ENCODE measurements at regions not wholly inside any gene's neighbourhood (a gene's known extent, or its start where the extent isn't known, plus 50 kb on each side); places are given as distances from the start of the nearest gene placed in this dataset.

DNA sequence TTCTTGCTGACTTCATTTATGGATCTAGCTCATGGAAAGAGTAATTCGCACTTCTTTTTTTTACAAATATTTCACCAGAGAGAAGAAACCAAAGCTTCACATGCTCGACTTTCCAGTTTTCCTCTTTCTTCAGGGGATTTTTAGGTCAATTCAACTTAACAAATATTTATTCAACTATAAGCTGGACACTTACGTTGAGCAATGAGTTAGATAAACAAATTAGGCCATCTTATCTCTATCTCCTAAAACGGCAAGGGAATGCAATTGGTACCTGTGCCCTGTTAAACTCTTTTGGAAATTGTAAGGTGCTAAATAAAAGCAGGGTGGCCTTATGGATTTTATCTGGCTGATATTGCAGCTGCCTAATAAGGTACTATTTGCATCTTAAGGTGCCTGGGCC, 145.1 kb upstream of the RAI14 start:
- TF ChIP-seq, protein P1, sequence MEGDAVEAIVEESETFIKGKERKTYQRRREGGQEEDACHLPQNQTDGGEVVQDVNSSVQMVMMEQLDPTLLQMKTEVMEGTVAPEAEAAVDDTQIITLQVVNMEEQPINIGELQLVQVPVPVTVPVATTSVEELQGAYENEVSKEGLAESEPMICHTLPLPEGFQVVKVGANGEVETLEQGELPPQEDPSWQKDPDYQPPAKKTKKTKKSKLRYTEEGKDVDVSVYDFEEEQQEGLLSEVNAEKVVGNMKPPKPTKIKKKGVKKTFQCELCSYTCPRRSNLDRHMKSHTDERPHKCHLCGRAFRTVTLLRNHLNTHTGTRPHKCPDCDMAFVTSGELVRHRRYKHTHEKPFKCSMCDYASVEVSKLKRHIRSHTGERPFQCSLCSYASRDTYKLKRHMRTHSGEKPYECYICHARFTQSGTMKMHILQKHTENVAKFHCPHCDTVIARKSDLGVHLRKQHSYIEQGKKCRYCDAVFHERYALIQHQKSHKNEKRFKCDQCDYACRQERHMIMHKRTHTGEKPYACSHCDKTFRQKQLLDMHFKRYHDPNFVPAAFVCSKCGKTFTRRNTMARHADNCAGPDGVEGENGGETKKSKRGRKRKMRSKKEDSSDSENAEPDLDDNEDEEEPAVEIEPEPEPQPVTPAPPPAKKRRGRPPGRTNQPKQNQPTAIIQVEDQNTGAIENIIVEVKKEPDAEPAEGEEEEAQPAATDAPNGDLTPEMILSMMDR (IDR thresholded peaks at IDR 0.05; ENCODE audit: extremely low read depth, insufficient read depth, missing control alignments): no peak
- DNase-seq (ENCODE audit: low spot score): no peak
- in situ Hi-C loops (cut with MboI; ENCODE audit: low pct_unique_long_range_greater_than_20kb, low sequenced_read_pairs, unreplicated experiment): no loop called here

DNA sequence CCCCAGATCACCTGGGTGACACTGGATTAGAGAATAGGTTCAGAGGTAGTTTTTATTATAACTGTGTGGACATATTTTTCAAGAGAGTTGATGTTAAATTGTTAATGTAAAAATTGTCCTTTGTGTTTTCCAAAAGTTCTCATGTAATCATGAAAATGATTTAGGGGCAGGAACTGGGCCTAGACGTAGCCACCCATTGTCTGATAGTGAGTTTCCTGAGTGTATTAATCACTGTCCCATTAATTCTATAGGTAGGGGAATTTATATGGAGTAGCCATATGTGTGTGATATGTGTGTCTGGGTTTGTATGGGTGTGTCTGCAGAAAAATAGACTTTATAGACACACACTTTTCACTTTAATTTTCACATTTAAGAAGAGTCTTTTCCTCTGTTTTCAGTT, 144.6 kb upstream of the RAI14 start:
- DNase-seq (ENCODE audit: low spot score): no peak
- in situ Hi-C loops (cut with MboI; ENCODE audit: low pct_unique_long_range_greater_than_20kb, low sequenced_read_pairs, unreplicated experiment): no loop called here
- TF ChIP-seq, protein P1 (IDR thresholded peaks at IDR 0.05; ENCODE audit: extremely low read depth, insufficient read depth, missing control alignments): no peak

DNA sequence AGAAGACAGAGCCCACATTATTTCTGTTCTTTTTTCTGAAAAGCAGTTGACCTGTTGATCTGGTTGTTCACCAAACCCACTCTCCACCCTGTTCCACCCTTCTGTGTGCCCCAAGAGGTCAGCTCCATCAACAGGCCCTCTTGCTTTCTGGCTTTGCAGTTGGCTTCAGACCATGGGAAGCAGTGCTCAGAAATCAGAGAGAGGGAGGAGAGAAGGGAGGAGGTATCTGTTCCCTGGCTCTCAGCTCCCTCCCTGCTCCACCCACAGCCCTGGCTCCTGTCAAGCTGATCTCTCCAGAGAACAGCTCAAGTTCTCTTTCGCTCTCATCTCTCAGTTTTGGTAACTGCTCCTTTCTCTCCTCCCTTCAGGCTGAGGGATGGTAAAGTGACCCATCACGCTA, 144.2 kb upstream of the RAI14 start:
- TF ChIP-seq, protein P1 (IDR thresholded peaks at IDR 0.05; ENCODE audit: extremely low read depth, insufficient read depth, missing control alignments): no peak
- in situ Hi-C loops (cut with MboI; ENCODE audit: low pct_unique_long_range_greater_than_20kb, low sequenced_read_pairs, unreplicated experiment): no loop called here
- no peak for DNase-seq (ENCODE audit: low spot score)

DNA sequence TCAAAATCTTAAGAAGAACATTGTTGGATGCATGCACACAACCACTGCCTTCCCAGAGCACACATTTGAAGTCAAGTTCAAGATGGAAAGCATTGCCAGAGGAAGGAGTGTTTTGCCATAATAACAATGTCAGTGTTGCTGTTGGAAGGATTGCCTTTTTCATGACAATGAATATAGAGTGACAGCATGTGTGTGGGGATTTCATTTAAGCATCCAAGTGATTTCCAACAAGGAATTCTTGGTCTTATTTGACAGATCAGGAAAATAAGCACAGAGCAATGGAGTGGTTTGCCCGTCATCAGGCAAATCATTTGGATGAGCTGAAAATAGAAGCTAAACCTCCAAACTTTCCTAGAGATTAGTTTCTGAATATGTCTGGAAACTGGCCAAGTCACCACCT, 140.0 kb upstream of the RAI14 start:
- TF ChIP-seq, protein P1 (IDR thresholded peaks at IDR 0.05; ENCODE audit: extremely low read depth, insufficient read depth, missing control alignments): no peak
- in situ Hi-C loops (cut with MboI; ENCODE audit: low pct_unique_long_range_greater_than_20kb, low sequenced_read_pairs, unreplicated experiment): no loop called here
- no peak for DNase-seq (ENCODE audit: low spot score)

DNA sequence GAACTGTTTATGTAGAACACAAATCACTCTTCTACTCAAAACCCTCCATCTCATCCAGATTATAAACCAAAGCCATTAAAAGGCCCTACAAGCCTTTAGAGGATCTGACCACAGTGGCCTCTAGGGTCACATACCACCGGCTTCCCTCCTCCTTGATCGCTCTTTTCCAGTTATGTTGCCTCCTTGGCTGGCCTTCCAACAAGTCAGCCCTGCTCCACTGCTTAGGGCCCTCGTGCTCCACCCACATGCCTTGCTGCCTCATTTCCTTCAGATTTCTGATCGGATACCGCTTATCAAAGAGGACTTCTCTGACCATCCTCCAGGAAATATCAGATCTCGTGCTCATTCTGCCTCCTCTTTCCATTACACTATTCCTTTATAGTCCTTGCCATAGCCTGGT, 139.4 kb upstream of the RAI14 start:
- in situ Hi-C loops (cut with MboI; ENCODE audit: low pct_unique_long_range_greater_than_20kb, low sequenced_read_pairs, unreplicated experiment): no loop called here
- TF ChIP-seq, protein P1 (IDR thresholded peaks at IDR 0.05; ENCODE audit: extremely low read depth, insufficient read depth, missing control alignments): no peak
- DNase-seq (ENCODE audit: low spot score): no peak

DNA sequence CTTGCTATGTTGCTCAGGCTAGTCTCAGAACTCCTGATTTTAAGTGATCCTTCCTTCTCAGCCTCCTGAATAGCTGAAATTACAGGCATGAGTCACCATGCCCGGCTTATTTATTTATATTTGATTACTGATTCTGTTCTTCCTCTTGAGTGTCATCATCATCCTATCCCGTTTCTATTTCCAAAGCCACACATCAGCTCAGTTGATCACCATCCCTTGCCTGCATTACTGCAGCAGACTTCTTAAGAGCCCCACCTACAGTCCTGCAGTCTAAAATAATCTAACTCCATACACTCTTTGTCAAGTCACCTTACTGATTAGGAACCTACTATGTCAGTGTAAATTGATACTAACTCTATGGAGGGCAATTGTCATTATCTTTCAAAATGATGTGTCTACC, 138.9 kb upstream of the RAI14 start:
- TF ChIP-seq, protein P1 (IDR thresholded peaks at IDR 0.05; ENCODE audit: extremely low read depth, insufficient read depth, missing control alignments): no peak
- in situ Hi-C loops (cut with MboI; ENCODE audit: low pct_unique_long_range_greater_than_20kb, low sequenced_read_pairs, unreplicated experiment): no loop called here
- no peak for DNase-seq (ENCODE audit: low spot score)
